ENCODE measurements at regions not wholly inside any gene's neighbourhood (a gene's known extent, or its start where the extent isn't known, plus 50 kb on each side); places are given as distances from the start of the nearest gene placed in this dataset.

DNA sequence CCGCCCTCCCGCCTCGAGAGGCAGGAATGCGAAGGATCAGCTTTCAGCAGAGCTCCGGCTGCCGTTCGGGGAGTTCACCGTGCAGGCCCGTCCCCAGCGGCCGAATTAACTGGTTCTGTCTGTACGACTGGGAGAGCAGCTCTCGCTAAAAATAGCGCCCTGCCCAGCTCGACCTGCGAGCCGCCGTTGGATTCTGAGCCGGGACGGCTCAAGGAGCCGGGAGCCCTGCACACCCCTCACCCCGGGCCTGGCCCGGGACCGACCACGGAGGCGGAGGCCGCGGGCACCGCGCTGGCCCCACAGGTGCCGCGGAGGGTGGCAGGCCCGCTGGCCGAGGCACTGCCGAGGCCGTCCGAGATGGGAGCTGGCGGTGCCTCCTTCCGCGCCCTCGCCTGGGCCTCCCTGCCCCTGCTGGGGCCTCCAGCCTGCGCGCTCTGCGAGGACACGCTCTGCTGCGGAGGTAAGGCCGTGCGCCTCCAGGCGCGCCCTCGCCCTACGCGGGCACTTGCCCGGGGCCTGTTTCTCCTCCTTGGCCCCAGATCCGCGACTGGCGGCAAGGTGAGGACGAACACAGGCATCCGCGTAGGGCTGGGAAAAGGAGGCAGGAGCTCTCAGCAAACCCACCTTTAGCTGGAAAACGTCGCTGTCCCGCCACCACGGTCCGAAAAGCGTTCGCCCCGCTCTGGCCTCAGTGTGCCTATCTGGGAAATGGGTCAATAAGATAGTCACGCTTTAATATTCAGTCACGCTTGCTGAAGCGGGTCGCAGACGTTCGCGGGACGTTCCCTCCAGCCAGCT is 53.1 kb upstream of the DAB2IP start:
- peak overlapping the region; percentile 92 for H3K27ac Mint-ChIP-seq
- H3K4me1 ChIP-seq (ENCODE audit: control insufficient read depth, insufficient read depth, low read length), result peaks cover 11% of the 10 kb centered on the region
- peaks cover 15% of the 10 kb centered on the region for H3K9me3 Mint-ChIP-seq
- H3K4me3 Mint-ChIP-seq, result peak overlapping the region; percentile 66
- peaks cover 13% of the 10 kb centered on the region for H3K9me3 ChIP-seq (ENCODE audit: control insufficient read depth, low read length)
- no peaks in the 10 kb centered on the region for H3K36me3 Mint-ChIP-seq (ENCODE audit: low read depth)
- peak overlapping the region; percentile 12 for H3K27ac ChIP-seq (ENCODE audit: low read depth, low read length)
- TF ChIP-seq, protein P1, sequence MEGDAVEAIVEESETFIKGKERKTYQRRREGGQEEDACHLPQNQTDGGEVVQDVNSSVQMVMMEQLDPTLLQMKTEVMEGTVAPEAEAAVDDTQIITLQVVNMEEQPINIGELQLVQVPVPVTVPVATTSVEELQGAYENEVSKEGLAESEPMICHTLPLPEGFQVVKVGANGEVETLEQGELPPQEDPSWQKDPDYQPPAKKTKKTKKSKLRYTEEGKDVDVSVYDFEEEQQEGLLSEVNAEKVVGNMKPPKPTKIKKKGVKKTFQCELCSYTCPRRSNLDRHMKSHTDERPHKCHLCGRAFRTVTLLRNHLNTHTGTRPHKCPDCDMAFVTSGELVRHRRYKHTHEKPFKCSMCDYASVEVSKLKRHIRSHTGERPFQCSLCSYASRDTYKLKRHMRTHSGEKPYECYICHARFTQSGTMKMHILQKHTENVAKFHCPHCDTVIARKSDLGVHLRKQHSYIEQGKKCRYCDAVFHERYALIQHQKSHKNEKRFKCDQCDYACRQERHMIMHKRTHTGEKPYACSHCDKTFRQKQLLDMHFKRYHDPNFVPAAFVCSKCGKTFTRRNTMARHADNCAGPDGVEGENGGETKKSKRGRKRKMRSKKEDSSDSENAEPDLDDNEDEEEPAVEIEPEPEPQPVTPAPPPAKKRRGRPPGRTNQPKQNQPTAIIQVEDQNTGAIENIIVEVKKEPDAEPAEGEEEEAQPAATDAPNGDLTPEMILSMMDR (conservative IDR thresholded peaks at IDR 0.05), result peak; percentile 70
- peak; percentile 97 for DNase-seq
- peak overlapping the region; percentile 77 for H3K4me3 ChIP-seq (ENCODE audit: low read length)
- H3K36me3 ChIP-seq (ENCODE audit: control insufficient read depth, insufficient read depth, low read length), result no peaks in the 10 kb centered on the region
- peaks cover 4% of the 10 kb centered on the region for H3K4me1 Mint-ChIP-seq
- peaks cover 13% of the 10 kb centered on the region for H3K27me3 ChIP-seq (ENCODE audit: control insufficient read depth, insufficient read depth, low read length, poor library complexity, severe bottlenecking)
- H3K9ac ChIP-seq (ENCODE audit: extremely low read depth, low read length, poor library complexity, severe bottlenecking), result peak overlapping the region; percentile 72
- 2 to 3% methylated on average over 13 to 76 of the region's 76 CpGs for WGBS, 2 experiments (ENCODE audit: insufficient coverage in 1 of 2, insufficient read length in 1 of 2)
- peaks cover 37% of the 10 kb centered on the region for H3K27me3 Mint-ChIP-seq (ENCODE audit: insufficient read depth)

DNA sequence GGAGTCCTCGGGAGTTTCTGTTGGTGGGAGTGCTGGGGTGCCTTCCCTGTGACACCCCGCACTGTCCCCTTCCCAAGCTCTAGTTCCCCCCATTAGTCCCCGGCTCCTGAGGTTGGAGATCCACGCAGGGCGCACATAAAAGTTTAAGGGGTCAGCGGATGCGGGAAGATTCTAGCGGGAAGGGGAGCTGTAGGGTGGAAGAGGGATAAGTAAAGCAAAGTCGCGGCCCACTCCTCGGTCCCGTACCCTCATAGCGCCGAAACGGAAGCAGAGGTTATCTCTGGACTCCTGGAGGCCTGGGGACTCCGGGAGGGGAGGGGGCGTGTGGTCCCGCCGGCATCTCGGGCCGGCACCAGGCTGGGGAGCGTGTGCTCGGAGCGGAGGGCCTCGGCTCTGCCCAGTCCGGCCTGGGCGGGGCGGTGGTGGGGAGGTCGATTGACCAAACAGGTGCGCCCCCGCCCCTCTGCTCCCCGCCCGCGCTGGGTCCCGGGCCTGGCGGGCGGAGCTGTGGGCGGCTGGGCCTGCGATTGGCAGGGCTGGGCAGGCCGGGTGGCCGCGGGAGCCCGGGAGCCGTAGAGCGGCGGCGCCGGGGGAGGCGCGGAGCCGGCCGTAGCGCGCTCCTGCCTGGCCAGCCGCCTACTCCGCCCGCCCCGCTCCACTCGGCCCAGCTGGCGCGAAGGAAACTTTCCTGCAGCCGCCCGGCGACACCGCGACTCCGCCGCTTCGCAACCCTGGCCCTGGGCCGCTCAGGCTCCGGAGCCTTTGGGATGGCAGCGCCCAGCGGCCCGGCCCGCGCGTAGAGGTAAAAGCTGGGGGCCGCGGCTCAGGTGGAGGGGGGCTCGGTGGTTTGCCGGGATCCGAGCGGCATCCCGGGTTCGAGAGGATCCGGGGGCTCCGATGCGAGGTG is 52.2 kb upstream of the DAB2IP start:
- WGBS, 2 experiments (ENCODE audit: insufficient coverage in 1 of 2, insufficient read length in 1 of 2), result 1 to 2% methylated on average over 14 to 88 of the region's 88 CpGs

More for the DNA sequence above, 52.2 kb upstream of the DAB2IP start:
- H3K4me1 ChIP-seq (ENCODE audit: control insufficient read depth, insufficient read depth, low read length), result peaks cover 11% of the 10 kb centered on the region
- Mint-ChIP-seq H3K4me1 (peaks cover 10% of the 10 kb centered on the region), H3K36me3 (ENCODE audit: low read depth) (no peaks in the 10 kb centered on the region), H3K27me3 (ENCODE audit: insufficient read depth) (peaks cover 37% of the 10 kb centered on the region), H3K9me3 (peaks cover 15% of the 10 kb centered on the region), H3K27ac (peak overlapping the region; percentile 68), H3K4me3 (peak overlapping the region; percentile 66)
- peak; percentile 95 for DNase-seq
- TF ChIP-seq, protein P1 (conservative IDR thresholded peaks at IDR 0.05), result no peak
- H3K9me3 ChIP-seq (ENCODE audit: control insufficient read depth, low read length), result peaks cover 13% of the 10 kb centered on the region
- H3K36me3 ChIP-seq (ENCODE audit: control insufficient read depth, insufficient read depth, low read length), result no peaks in the 10 kb centered on the region
- H3K4me3 ChIP-seq (ENCODE audit: low read length), result peak overlapping the region; percentile 77
- peak overlapping the region; percentile 72 for H3K9ac ChIP-seq (ENCODE audit: extremely low read depth, low read length, poor library complexity, severe bottlenecking)
- peaks cover 13% of the 10 kb centered on the region for H3K27me3 ChIP-seq (ENCODE audit: control insufficient read depth, insufficient read depth, low read length, poor library complexity, severe bottlenecking)
- H3K27ac ChIP-seq (ENCODE audit: low read depth, low read length), result no peak overlapping the region
